HG03342 (cell line): ENCODE measurements at regions not wholly inside any gene's neighbourhood (a gene's known extent, or its start where the extent isn't known, plus 50 kb on each side); places are given as distances from the start of the nearest gene placed in this dataset.

Experiments
- ATAC-seq: cut with Tn5 transposase; IDR thresholded peaks from one replicate; pipeline ENCODE4 v1.9.1; 2021; ENCODE audit warnings: mild to moderate bottlenecking, moderate library complexity; ENCODE audit not compliant: unreplicated experiment

GRCh38 chr3:14334936-14335335, 67.5 kb upstream of the SLC6A6 start:
- ATAC-seq = no peak

DNA sequence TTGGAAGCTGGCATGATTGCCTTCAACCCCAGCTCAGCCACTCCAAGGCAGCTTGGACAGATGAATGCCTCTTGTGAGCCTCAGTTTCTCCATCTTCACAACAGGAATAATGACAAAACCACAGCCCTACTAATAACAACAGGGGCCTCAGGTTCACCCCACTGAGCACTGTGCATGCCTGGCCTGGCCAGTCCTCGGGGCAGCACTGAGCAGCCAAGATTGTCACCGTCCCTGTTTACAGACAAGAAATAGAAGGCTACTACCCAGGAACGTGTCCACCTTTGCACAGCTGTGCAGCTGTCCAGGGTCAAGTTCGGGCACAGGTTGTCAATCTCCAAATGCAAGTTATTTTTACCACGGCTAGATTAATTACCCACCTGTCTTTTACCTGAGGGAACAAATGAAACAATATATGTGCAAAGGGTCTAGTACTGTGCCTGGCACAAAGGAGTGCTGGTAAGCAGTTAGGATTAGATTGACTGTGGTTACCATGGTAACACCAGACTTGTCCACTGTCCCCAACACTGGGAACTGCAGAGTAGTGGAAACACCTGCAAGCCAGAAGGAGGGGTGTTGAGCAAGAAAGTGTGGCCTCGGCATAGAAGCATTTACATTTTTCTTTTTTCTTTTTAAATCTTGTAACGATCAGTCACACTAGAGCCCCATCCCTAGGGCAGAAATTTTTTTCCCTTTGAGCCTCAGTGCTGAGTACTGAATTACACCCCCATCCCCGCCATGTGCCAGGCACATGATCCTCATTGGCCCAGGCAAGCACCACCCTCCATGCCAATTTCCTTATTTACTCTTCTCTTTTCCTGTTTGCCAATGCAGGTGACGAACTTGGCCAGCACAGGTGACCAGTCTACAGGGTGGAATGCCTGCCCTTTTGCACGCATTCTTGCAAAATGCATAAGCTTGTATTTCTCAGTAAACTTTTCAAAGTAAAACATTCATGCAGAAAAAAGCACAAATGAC, 66.3 kb upstream of the SLC6A6 start:
- ATAC-seq = no peak

GRCh38 chr3:14336749-14337598, 65.4 kb upstream of the SLC6A6 start:
- ATAC-seq = no peak

- no peak for ATAC-seq
These were observed 64.6 kb upstream of the SLC6A6 start for GRCh38 chr3:14337828-14338227.

DNA sequence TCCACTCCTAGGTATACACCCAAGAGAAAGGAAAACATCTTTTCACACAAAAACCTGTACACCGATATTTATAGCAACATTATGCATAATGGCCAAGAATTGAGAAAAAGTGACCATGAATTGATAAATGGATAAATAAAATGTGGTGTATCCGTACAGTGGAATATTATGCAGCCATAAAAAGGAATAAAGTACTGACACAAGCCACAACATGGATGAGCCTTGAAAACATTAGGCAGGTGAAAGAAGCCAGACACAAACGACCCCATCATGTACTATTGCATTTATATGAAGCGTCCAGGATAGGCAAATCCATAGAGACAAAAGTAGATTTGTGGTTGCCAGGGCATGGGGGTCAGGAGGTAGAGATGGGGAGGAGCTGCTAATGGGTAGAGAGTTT, 64.2 kb upstream of the SLC6A6 start:
- ATAC-seq = no peak

GRCh38 chr3:14338898-14339458, 63.4 kb upstream of the SLC6A6 start:
- ATAC-seq = no peak

DNA sequence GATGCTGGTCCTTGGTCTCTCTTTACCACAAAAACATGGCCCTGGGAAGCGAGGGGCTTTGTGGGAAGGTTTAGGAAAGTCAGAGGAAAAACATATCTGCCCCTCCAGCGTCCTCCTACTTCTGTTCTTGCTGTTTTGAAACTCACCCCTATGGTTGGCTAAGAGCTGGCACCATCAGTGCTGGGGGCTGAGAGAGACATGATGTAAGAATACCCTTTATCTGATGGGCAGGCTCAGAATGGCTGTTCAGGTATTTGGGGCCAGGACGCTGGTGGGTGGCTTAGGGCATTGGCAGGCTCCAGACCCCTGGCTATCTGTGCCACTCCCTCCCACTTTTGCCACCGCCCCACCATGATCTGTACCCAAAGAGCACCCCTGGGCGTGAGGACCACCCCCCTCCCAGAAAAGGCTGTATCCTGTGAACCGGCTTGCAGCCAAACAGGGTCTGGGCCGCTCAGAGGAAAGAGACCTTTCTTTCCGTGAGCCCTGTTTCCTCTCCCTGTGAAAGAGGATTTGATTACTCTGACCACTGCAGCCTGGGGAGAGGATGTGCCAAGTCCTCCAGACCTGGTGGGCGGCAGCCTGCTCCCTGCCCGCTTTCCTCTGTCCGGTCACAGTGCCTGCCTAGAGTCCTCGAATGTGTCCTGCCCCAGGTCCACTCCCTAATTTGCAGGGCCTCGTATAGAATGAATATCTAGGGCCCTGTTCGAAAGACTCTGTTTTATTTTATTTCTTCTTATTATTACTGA, 61.3 kb upstream of the SLC6A6 start:
- ATAC-seq = no peak

GRCh38 chr3:14343338-14344112, 58.9 kb upstream of the SLC6A6 start:
- ATAC-seq = no peak

DNA sequence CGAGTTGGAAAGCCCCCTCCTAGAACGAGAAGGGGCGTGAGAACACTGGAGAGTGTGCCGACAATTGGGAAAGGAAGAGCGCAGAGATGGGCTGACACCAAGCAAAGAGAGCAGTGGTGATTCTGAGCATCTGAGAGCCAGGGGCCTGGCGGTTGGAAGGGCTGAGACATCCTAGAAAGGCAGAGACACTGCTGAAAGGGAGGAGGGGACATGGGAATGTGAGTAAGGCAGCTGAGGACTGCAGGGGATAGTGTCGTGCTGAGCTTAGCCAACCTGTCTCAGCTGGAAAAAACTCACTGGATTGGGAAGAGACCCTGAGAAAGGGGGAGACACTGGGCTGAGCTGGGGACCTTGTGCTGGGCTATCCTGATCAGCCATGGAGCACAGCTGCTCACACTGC, 58.1 kb upstream of the SLC6A6 start:
- no peak for ATAC-seq

GRCh38 chr3:14345496-14346150, 56.8 kb upstream of the SLC6A6 start:
- ATAC-seq = no peak

DNA sequence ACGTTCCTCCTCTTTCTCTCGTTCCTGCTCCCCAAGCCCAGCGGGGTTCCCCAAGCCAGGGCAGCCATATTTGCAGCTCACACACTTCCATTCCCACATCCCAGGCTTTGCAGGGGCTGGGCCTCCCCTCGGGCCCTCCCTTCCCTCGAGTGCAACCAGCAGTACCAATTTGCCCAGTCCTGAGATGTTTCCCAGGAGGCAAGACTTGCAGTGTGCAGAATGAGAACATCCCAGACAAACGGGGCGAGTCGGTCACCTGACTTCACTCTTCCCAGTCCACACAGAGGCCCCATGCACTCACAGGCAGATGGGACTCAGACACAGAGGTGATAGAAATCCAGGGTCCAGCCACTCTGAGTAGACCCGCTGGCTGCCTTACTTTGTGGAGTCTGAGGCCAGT, 56.2 kb upstream of the SLC6A6 start:
- no peak for ATAC-seq

GRCh38 chr3:14346642-14347041, 55.8 kb upstream of the SLC6A6 start:
- ATAC-seq = no peak

GRCh38 chr3:14347110-14347509, 55.3 kb upstream of the SLC6A6 start:
- no peak for ATAC-seq

- ATAC-seq = no peak
These were observed 50.8 kb upstream of the SLC6A6 start for GRCh38 chr3:14351617-14352001.

DNA sequence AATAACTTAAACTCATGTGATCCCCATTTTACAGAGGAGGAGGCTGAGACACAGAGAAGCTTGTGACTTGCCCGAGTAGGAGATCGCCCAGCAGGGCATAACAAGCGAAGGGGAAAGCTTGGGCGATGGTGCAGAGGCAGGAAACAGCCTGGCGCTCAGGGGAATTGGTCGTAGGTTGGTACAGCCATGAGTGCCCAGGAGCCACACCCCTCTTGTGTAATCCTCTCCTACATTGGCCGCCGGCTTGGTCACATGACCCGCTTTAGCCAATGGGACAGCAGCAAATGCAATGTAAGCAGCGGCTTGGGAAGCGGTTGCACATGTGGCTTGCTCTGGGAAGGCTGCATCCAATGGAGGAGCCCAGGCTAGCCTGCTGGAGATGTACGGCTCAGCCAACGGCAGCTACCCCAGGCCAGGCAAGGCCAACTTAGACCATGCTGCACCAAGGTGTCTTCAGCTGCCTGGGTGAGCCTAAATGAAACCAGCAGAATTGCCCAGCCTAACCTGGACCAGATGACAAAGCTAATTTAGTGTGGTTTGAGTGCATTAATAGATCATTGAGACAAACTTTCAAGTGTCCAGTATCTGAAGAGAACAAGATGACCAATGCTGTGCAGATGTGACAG, 50.3 kb upstream of the SLC6A6 start:
- no peak for ATAC-seq
